NOMO-1 (cell line): ENCODE measurements at regions not wholly inside any gene's neighbourhood (a gene's known extent, or its start where the extent isn't known, plus 50 kb on each side); places are given as distances from the start of the nearest gene placed in this dataset.
"Not testable (repeated sequence)": the region's sequence is repeated elsewhere in the genome, so short reads cannot be mapped to it uniquely, and the experiment has no call there.

Source experiments
- DNase-seq, 2 experiments: peaks; one replicate each; lab custom pipeline; 2025; ENCODE audit not compliant: unreplicated experiment in 2 of 2; lab: John Stamatoyannopoulos, UW

GRCh38 chr11:47928426-47928825 lies 51.9 kb upstream of the PTPRJ start:
- DNase-seq, result peak; percentile 80 to 81

- DNase-seq, result no peak
Measured at GRCh38 chr11:47924184-47924691, 56.1 kb upstream of the PTPRJ start.

- DNase-seq, result no peak
Measured at GRCh38 chr11:47923667-47924066, 56.7 kb upstream of the PTPRJ start.

GRCh38 chr11:47921080-47921555 lies 59.2 kb upstream of the PTPRJ start:
- DNase-seq, result not testable (repeated sequence)

- DNase-seq, result no peak
Measured at GRCh38 chr11:47918882-47919495, 61.4 kb upstream of the PTPRJ start.

- DNase-seq, result no peak
Measured at GRCh38 chr11:47918370-47918690, 62.0 kb upstream of the PTPRJ start.

GRCh38 chr11:47917599-47918369 lies 62.6 kb upstream of the PTPRJ start:
- peak; percentile 79 to 91 for DNase-seq

GRCh38 chr11:47916361-47916841 lies 64.0 kb upstream of the PTPRJ start:
- DNase-seq, result no peak

GRCh38 chr11:47915783-47916182 lies 64.6 kb upstream of the PTPRJ start:
- no peak for DNase-seq

- DNase-seq, result no peak
Measured at GRCh38 chr11:47915374-47915773, 65.0 kb upstream of the PTPRJ start.

GRCh38 chr11:47914743-47915142 lies 65.6 kb upstream of the PTPRJ start:
- no peak for DNase-seq

GRCh38 chr11:47913529-47914244 lies 65.5 kb upstream of the NUP160 start:
- DNase-seq, result no peak

- DNase-seq, result peak in 1 of 2 experiments; percentile 42
Measured at GRCh38 chr11:47912843-47913437, 64.8 kb upstream of the NUP160 start.

- no peak for DNase-seq
Measured at GRCh38 chr11:47911149-47911548, 63.0 kb upstream of the NUP160 start.

GRCh38 chr11:47908198-47908597 lies 60.0 kb upstream of the NUP160 start:
- peak; percentile 78 to 96 for DNase-seq

- no peak for DNase-seq
Measured at GRCh38 chr11:47907499-47907898, 59.3 kb upstream of the NUP160 start.

- no peak for DNase-seq
Measured at GRCh38 chr11:47906066-47906465, 57.9 kb upstream of the NUP160 start.

GRCh38 chr11:47905358-47906059 lies 57.4 kb upstream of the NUP160 start:
- DNase-seq, result peak; percentile 80 to 81

- no peak for DNase-seq
Measured at GRCh38 chr11:47904808-47905207, 56.7 kb upstream of the NUP160 start.

GRCh38 chr11:47904048-47904447 lies 55.9 kb upstream of the NUP160 start:
- DNase-seq, result no peak
